ENCODE measurements at regions not wholly inside any gene's neighbourhood (a gene's known extent, or its start where the extent isn't known, plus 50 kb on each side); places are given as distances from the start of the nearest gene placed in this dataset.

DNA sequence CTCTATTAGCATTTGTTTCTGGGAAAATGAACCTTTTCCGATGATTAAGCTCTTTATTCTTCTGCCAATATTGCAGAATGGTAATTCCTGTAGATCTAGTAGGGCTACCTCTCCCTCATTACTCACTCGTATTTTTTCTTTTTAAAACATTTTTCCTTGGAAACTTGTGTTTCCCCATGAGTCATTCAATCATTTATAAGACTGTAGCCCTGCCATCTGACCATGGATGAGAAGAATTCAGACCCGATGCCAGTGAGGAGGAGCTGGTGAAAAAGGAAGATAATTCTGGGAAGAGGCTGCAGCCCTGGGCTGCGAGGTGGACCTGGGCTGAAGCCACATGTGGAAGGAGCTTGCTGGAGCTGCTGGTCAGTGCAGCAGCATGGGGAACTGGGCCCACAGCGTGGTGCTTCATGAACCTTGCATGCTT is 242.8 kb downstream of the KLF6 start:
- no peak overlapping the region for H3K4me2 ChIP-seq (ENCODE audit: extremely low read depth, insufficient read depth, low read length)
- no peaks in the 10 kb centered on the region for H4K20me1 ChIP-seq (ENCODE audit: control insufficient read depth, extremely low read depth, insufficient read depth, low read length)
- H3K4me1 ChIP-seq (ENCODE audit: control insufficient read depth, extremely low read depth, insufficient read depth, low read length), result peaks cover 14% of the 10 kb centered on the region
- no peaks in the 10 kb centered on the region for H3K9me3 ChIP-seq (ENCODE audit: control insufficient read depth, insufficient read depth, low read depth, low read length)
- H3K27ac ChIP-seq (ENCODE audit: insufficient read depth, low read length), result peak overlapping the region; percentile 63
- H3K27me3 ChIP-seq (ENCODE audit: control insufficient read depth, insufficient read depth, low read length), result no peaks in the 10 kb centered on the region
- no peak overlapping the region for H3K4me3 ChIP-seq (replicated peaks in 1 of 4; ENCODE audit: control extremely low read depth in 1 of 4, insufficient read depth in 1 of 4, low read depth in 3 of 4, low read length in 4 of 4)
- TF ChIP-seq, protein P1, sequence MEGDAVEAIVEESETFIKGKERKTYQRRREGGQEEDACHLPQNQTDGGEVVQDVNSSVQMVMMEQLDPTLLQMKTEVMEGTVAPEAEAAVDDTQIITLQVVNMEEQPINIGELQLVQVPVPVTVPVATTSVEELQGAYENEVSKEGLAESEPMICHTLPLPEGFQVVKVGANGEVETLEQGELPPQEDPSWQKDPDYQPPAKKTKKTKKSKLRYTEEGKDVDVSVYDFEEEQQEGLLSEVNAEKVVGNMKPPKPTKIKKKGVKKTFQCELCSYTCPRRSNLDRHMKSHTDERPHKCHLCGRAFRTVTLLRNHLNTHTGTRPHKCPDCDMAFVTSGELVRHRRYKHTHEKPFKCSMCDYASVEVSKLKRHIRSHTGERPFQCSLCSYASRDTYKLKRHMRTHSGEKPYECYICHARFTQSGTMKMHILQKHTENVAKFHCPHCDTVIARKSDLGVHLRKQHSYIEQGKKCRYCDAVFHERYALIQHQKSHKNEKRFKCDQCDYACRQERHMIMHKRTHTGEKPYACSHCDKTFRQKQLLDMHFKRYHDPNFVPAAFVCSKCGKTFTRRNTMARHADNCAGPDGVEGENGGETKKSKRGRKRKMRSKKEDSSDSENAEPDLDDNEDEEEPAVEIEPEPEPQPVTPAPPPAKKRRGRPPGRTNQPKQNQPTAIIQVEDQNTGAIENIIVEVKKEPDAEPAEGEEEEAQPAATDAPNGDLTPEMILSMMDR (conservative IDR thresholded peaks at IDR 0.05 in 1 of 2, IDR thresholded peaks at IDR 0.05 in 1 of 2; ENCODE audit: low read depth in 1 of 2, low read length in 2 of 2), result no peak
- TF ChIP-seq EZH2 (IDR thresholded peaks at IDR 0.05; ENCODE audit: low read length, missing control alignments), result no peak
- H3K9ac ChIP-seq (ENCODE audit: insufficient read depth, low read length), result no peak overlapping the region
- H3K79me2 ChIP-seq (ENCODE audit: control insufficient read depth, insufficient read depth, low read length), result no peaks in the 10 kb centered on the region
- no peaks in the 10 kb centered on the region for H3K36me3 ChIP-seq (ENCODE audit: control insufficient read depth, insufficient read depth, low read length)
- H2AFZ ChIP-seq (ENCODE audit: low read length), result peak overlapping the region; percentile 24
- peak; percentile 66 to 95 for DNase-seq (ENCODE audit: low read depth in 2 of 2)

DNA sequence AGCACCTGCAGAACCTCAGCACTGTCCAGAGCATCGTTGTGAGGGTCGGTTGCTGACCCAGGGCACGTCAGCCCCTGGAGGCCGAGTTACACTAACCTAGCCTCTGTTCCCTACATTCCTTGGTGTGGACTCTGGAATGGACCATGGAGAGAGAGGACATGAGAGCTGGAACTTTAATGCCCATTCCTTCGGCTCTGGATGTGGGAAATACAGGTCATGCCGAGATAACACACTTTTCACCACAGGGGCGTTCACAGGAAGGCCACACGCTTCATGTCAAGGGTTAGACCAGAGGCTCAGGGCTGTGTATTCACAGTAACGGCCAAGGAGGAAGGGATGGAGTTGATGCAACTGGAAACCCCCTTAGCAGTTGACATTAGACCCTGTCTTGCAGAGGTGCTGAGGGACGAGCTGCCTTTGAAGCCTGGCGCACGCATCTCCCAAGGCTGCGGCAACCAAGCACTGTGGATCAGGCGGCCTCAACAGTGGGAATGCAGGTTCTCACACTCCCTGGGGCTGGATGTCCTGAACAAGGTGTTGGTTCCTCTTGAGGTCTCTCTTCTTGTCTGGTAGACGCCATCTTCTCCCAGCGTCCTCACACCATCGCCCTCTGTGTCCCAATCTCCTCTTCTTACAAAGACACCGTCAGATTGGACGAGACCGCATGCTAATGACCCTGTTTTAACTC is 245.2 kb downstream of the KLF6 start:
- TF ChIP-seq EZH2 (IDR thresholded peaks at IDR 0.05; ENCODE audit: low read length, missing control alignments), result no peak
- TF ChIP-seq, protein P1 (conservative IDR thresholded peaks at IDR 0.05 in 1 of 2, IDR thresholded peaks at IDR 0.05 in 1 of 2; ENCODE audit: low read depth in 1 of 2, low read length in 2 of 2), result no peak
- Histone ChIP-seq H3K27me3 (ENCODE audit: control insufficient read depth, insufficient read depth, low read length) (no peaks in the 10 kb centered on the region), H3K79me2 (ENCODE audit: control insufficient read depth, insufficient read depth, low read length) (no peaks in the 10 kb centered on the region), H3K9ac (ENCODE audit: insufficient read depth, low read length) (peak overlapping the region; percentile 26), H3K36me3 (ENCODE audit: control insufficient read depth, insufficient read depth, low read length) (no peaks in the 10 kb centered on the region), H3K9me3 (ENCODE audit: control insufficient read depth, insufficient read depth, low read depth, low read length) (no peaks in the 10 kb centered on the region), H4K20me1 (ENCODE audit: control insufficient read depth, extremely low read depth, insufficient read depth, low read length) (no peaks in the 10 kb centered on the region), H3K4me3 (replicated peaks in 1 of 4; ENCODE audit: control extremely low read depth in 1 of 4, insufficient read depth in 1 of 4, low read depth in 3 of 4, low read length in 4 of 4) (no peak overlapping the region), H2AFZ (ENCODE audit: low read length) (no peak overlapping the region), H3K4me2 (ENCODE audit: extremely low read depth, insufficient read depth, low read length) (no peak overlapping the region), H3K4me1 (ENCODE audit: control insufficient read depth, extremely low read depth, insufficient read depth, low read length) (peaks cover 14% of the 10 kb centered on the region), H3K27ac (ENCODE audit: insufficient read depth, low read length) (peak overlapping the region; percentile 86)
- DNase-seq (ENCODE audit: low read depth in 2 of 2), result no peak

DNA sequence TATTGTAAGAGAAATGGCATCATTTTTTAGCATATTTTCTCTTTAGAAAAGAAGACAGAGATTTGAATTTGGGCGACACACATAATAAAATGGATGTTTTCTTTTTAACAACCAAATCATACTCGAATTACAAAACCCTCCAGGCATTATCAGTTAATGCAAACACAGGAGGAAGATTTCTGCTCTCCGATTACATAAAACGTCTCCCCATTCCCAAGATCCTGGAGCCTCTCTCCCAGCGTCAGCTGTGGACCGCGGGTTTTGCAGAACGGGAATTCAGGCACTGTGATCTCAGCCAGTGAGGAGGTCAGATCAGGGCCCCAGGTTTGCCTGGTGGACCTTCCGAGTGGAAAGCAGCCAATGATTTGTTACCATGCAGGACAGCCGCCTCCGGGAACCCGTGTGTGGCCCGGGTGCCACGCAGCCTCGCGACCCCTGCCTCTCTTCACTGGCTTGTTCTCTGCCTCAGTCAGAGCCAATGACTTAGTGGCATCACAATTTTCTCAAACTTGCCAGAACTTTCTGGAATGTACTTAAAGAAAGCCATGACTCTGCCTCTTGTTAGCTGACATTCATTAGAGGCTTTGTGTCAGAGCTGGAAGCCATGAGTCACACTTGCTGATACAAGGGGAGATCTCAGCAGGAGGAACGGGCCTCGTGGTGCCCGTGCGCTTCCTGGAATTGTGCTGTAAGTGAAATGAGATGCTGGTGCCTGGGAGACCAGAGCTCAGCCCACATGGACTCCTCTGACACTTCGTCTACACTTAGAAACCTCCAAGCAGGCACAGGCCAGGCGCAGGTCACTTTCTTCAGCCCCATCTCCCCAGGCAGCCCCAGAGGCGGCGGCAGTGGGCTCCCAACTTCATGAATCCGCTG is 246.1 kb downstream of the KLF6 start:
- Histone ChIP-seq H3K27me3 (ENCODE audit: control insufficient read depth, insufficient read depth, low read length) (no peaks in the 10 kb centered on the region), H3K9me3 (ENCODE audit: control insufficient read depth, insufficient read depth, low read depth, low read length) (no peaks in the 10 kb centered on the region), H3K4me3 (replicated peaks in 1 of 4; ENCODE audit: control extremely low read depth in 1 of 4, insufficient read depth in 1 of 4, low read depth in 3 of 4, low read length in 4 of 4) (no peak overlapping the region), H3K4me2 (ENCODE audit: extremely low read depth, insufficient read depth, low read length) (peak overlapping the region; percentile 11), H3K79me2 (ENCODE audit: control insufficient read depth, insufficient read depth, low read length) (no peaks in the 10 kb centered on the region), H3K9ac (ENCODE audit: insufficient read depth, low read length) (peak overlapping the region; percentile 26), H3K36me3 (ENCODE audit: control insufficient read depth, insufficient read depth, low read length) (no peaks in the 10 kb centered on the region), H2AFZ (ENCODE audit: low read length) (peak overlapping the region; percentile 1), H3K27ac (ENCODE audit: insufficient read depth, low read length) (peak overlapping the region; percentile 86), H4K20me1 (ENCODE audit: control insufficient read depth, extremely low read depth, insufficient read depth, low read length) (no peaks in the 10 kb centered on the region), H3K4me1 (ENCODE audit: control insufficient read depth, extremely low read depth, insufficient read depth, low read length) (peaks cover 14% of the 10 kb centered on the region)
- peak; percentile 92 to 100 for DNase-seq (ENCODE audit: low read depth in 2 of 2)
- TF ChIP-seq, protein P1 (conservative IDR thresholded peaks at IDR 0.05 in 1 of 2, IDR thresholded peaks at IDR 0.05 in 1 of 2; ENCODE audit: low read depth in 1 of 2, low read length in 2 of 2), result no peak
- TF ChIP-seq EZH2 (IDR thresholded peaks at IDR 0.05; ENCODE audit: low read length, missing control alignments), result no peak
